ENCODE measurements at regions not wholly inside any gene's neighbourhood (a gene's known extent, or its start where the extent isn't known, plus 50 kb on each side); places are given as distances from the start of the nearest gene placed in this dataset.

DNA sequence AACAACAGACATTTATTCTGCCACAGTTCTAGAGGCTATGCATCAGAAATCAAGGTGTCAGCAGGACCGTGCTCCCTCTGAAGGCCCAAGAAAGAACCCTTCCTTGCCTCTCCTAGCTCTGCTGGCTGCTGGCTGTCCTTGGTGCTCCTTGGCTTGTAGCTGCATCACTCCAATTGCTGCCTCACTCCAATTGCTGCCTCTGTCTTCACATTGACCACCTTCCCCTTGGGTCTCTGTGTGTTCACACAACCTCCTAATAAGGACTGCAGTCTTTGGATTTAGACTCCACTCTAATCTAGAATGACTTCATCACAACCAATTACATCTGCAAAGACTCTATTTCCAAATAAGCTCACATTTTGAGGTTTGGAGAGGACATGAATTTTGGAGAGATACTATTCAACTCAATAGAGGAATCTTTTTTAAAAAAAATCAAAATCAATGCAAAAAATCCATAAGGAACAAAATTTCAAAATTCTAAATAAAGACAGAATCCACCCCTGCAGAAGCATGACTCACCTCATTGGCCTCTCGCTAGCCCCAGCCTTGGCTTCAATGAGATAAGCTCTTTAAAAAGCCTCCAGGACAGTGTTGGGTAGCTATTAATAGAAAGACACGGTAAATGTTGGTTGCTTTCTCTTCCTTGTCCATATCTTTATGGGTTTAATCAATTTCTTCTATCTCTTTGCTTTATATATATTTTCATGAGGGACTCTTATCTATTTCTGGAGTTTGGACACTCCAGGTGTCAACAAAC, 267.6 kb upstream of the MGAT5 start:
- TF ChIP-seq, protein P1, sequence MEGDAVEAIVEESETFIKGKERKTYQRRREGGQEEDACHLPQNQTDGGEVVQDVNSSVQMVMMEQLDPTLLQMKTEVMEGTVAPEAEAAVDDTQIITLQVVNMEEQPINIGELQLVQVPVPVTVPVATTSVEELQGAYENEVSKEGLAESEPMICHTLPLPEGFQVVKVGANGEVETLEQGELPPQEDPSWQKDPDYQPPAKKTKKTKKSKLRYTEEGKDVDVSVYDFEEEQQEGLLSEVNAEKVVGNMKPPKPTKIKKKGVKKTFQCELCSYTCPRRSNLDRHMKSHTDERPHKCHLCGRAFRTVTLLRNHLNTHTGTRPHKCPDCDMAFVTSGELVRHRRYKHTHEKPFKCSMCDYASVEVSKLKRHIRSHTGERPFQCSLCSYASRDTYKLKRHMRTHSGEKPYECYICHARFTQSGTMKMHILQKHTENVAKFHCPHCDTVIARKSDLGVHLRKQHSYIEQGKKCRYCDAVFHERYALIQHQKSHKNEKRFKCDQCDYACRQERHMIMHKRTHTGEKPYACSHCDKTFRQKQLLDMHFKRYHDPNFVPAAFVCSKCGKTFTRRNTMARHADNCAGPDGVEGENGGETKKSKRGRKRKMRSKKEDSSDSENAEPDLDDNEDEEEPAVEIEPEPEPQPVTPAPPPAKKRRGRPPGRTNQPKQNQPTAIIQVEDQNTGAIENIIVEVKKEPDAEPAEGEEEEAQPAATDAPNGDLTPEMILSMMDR (IDR thresholded peaks at IDR 0.05), result no peak
- no peak for TF ChIP-seq POLR2A (IDR thresholded peaks at IDR 0.05)
